ENCODE measurements at regions not wholly inside any gene's neighbourhood (a gene's known extent, or its start where the extent isn't known, plus 50 kb on each side); places are given as distances from the start of the nearest gene placed in this dataset.

DNA sequence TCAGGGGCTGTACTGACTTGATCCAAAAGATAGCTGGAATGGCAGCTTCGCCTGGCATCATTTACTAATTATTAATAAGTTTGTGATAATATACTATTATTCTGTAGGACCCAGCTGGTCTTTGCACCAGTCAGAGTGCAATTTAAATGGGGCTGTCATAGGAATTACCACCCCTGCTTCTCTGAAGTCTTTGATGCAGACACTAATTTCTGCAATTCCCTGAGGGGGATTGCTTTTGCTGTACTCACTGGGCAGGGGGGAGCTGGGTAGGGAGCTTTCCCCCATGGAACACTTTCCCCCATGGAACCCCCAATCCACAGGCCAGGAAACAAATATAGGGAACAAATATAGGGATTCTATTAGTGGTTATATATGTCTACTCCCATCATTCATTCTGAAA is 54.9 kb upstream of the TSKU start:
- TF ChIP-seq POLR2A (IDR thresholded peaks at IDR 0.05; ENCODE audit: low read length) (no peak), GATA1 (IDR thresholded peaks at IDR 0.05; ENCODE audit: low read depth, low read length) (no peak)

Data from erythroblast (primary cell).